HG03432 (cell line): ENCODE measurements at regions not wholly inside any gene's neighbourhood (a gene's known extent, or its start where the extent isn't known, plus 50 kb on each side); places are given as distances from the start of the nearest gene placed in this dataset.

Source experiments
- ATAC-seq: cut with Tn5 transposase; IDR thresholded peaks from one replicate; pipeline ENCODE4 v1.9.1; 2021; ENCODE audit warnings: mild to moderate bottlenecking, moderate library complexity; ENCODE audit not compliant: unreplicated experiment

GRCh38 chr2:213202011-213202410 is 50.6 kb upstream of the IKZF2 start:
- ATAC-seq, result no peak

GRCh38 chr2:213205944-213206343 is 54.5 kb upstream of the IKZF2 start:
- no peak for ATAC-seq

- no peak for ATAC-seq
Measured at GRCh38 chr2:213213186-213213585, 61.8 kb upstream of the IKZF2 start.

- no peak for ATAC-seq
Measured at GRCh38 chr2:213214209-213214608, 62.8 kb upstream of the IKZF2 start.

- no peak for ATAC-seq
Measured at GRCh38 chr2:213216461-213216860, 65.0 kb upstream of the IKZF2 start.

- ATAC-seq, result no peak
Measured at GRCh38 chr2:213219816-213220215, 64.4 kb upstream of the SPAG16 start.

GRCh38 chr2:213220967-213221603 is 63.2 kb upstream of the SPAG16 start:
- peak; percentile 68 for ATAC-seq

- no peak for ATAC-seq
Measured at GRCh38 chr2:213221957-213222356, 62.3 kb upstream of the SPAG16 start.

- no peak for ATAC-seq
Measured at GRCh38 chr2:213224366-213224765, 59.9 kb upstream of the SPAG16 start.

- no peak for ATAC-seq
Measured at GRCh38 chr2:213225866-213226265, 58.4 kb upstream of the SPAG16 start.

GRCh38 chr2:213227458-213227857 is 56.8 kb upstream of the SPAG16 start:
- peak; percentile 95 for ATAC-seq

- ATAC-seq, result no peak
Measured at GRCh38 chr2:213228638-213229037, 55.6 kb upstream of the SPAG16 start.

GRCh38 chr2:213229814-213230213 is 54.5 kb upstream of the SPAG16 start:
- peak; percentile 11 for ATAC-seq

GRCh38 chr2:213231966-213232365 is 52.3 kb upstream of the SPAG16 start:
- no peak for ATAC-seq

GRCh38 chr2:213232649-213233437 is 51.4 kb upstream of the SPAG16 start:
- peak; percentile 91 for ATAC-seq

GRCh38 chr2:213233438-213234330 is 50.6 kb upstream of the SPAG16 start:
- no peak for ATAC-seq
